PC-3 (cell line): ENCODE measurements at regions not wholly inside any gene's neighbourhood (a gene's known extent, or its start where the extent isn't known, plus 50 kb on each side); places are given as distances from the start of the nearest gene placed in this dataset.

Experiments
- CTCF ChIP-seq: fragments of 300-600 bp; sonication (generic); conservative IDR thresholded peaks from 2 replicates; pipeline ENCODE4 v1.5.1; 2017; ENCODE audit warnings: antibody characterized with exemption, low read depth, mild to moderate bottlenecking, low read length
- EZH2phosphoT487 ChIP-seq: fragments of 300-600 bp; sonication (generic); IDR thresholded peaks from 2 replicates; pipeline ENCODE4 v1.6.1; 2018; ENCODE audit warnings: mild to moderate bottlenecking, antibody characterized with exemption, low read length, borderline replicate concordance

- no peak for TF ChIP-seq CTCF
- TF ChIP-seq EZH2phosphoT487, result no peak
These were observed 111.5 kb upstream of the CITED2 start for GRCh38 chr6:139485742-139486475.
